GM18519 (cell line): ENCODE measurements at regions not wholly inside any gene's neighbourhood (a gene's known extent, or its start where the extent isn't known, plus 50 kb on each side); places are given as distances from the start of the nearest gene placed in this dataset.

ENCODE experiments used
- ATAC-seq: cut with Tn5 transposase; IDR thresholded peaks from one replicate; pipeline ENCODE4 v1.9.1; 2021; ENCODE audit warnings: mild to moderate bottlenecking, moderate library complexity; ENCODE audit not compliant: unreplicated experiment, low FRiP score

DNA sequence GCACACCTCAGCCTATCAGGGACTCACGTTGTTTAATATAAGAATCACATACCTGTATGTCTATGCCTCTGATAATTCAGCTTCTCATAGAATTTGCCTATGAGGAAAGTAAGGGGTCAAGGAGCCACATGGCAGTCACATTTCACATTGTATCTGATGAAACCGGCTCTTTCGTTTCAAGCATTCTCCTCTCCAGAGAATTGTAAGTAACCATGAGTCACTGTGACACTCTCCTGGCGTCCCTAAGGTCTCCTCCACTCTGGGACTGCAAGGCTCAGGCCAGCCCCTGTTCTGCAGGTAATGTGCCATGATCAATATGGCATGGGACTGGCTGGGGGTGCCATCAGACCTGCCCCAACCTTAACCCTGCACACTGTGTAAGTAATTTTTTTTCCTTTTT, 503.3 kb downstream of the COG6 start:
- ATAC-seq = no peak

DNA sequence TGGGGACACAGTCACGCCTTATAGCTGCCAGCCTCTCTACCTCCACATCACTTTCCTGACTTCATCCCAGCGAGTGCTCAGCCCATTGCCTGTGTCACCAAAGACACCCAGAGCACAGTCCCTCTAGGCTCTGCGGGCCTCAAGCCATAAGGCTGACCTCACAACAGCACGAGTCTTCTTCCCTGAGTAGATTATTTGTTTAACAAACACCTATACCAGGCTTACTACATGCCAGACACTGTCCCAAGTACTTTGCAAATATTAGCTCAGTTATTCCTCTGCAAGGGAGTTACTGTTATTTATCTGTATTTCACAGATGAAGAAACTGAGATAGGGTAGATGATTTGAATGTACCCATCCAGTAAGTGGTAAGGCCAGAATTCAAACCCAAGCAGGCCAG, 504.3 kb downstream of the COG6 start:
- ATAC-seq = no peak

DNA sequence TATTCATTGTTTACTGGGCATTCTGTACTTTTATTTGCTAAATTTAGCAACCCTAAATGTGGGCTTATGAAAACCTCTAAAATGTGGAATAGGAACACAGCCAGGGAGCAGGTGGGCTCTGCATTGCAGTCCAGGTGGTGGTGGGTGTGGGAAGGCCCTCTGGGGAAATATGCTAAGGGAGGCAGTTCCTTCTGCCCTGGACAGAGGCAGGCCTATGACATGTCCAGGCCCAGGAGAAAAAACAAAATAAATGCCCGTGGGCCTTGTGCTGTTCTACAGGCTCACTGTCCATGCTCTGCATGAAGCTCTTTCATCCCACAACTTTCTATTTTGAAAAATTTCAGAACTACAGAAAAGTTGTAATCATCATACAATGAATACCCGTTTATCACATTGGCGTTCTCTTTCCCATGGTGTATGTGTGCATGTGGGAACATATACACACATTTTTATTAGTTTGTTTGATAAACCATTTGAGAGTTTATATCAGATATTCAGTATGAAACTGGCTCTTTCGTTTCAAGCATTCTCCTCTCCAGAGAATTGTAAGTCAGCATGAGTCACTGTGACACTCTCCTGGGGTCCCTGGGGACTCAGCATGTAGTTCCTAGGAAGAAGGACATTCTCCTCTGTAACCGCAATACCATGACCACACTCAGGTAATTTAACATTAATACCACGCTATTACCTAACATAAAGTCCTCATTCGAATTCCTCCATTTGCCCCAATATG, 505.3 kb downstream of the COG6 start:
- ATAC-seq = no peak

DNA sequence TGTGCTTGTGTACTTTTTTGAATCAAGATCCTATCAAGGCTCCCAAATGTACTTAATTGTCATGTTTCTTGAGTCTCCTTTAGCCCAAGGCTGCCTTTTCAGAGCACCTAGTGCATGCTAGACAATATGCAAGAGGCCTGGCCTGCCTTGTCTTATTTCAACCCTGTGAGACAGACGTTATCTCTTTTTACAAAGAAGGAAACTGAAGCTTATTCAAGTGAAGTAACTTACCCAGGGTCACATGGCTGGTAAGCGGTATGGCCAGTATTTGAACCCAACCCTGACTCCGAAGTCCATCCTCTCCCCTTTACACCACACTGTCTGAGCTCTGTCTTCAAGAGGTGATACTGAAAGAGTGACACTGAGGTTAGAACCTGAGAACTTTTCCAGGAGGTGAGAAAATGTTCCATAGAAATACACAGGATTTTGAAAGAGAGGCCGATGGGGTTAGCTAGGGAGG, 505.1 kb downstream of the FOXO1 start:
- no peak for ATAC-seq

DNA sequence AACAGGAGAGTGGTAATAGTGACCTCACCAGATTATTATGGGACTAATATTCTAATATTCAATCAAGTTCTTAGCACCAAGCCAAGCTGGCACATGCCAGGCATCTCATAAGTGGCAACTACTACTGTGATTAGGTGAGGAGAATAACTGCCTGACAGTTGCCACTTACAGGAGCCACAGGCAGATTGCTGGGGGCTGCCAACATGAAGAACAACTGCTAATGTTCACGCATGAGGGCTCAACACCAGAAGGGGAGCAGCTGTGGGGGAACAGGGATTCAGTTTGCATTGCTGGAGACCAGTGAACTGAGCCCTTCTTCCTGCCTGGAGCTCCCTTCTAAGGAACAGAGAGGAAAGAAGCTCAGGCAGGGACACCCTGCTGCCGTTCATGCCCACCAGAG, 504.5 kb downstream of the FOXO1 start:
- no peak for ATAC-seq

GRCh38 chr13:40163066-40164000, 503.1 kb downstream of the FOXO1 start:
- ATAC-seq = no peak

- no peak for ATAC-seq
Measured at GRCh38 chr13:40164133-40164532, 502.3 kb downstream of the FOXO1 start.

- ATAC-seq = no peak
Measured at GRCh38 chr13:40165316-40165932, 501.0 kb downstream of the FOXO1 start.

GRCh38 chr13:40167327-40167726, 499.1 kb downstream of the FOXO1 start:
- ATAC-seq = no peak

GRCh38 chr13:40168425-40169166, 497.8 kb downstream of the FOXO1 start:
- no peak for ATAC-seq

GRCh38 chr13:40169476-40169875, 497.0 kb downstream of the FOXO1 start:
- ATAC-seq = no peak

DNA sequence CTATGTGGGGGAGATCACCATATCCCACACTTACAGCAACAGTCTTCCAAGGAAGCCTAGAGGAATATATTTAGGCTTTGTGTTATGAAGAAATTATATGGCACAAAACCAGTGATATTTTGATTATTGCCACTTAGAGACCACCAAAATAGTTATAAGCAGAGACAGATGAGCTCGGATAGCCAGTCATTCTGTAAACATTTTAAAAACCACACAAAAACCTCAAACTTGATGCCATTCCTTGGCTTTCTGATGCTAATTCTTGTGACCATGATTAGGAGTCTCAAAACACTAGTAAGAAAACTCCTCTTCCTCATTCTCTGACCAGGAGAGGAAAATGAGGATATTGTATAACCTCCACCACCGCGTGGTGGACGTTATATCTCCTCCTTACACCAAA, 496.4 kb downstream of the FOXO1 start:
- no peak for ATAC-seq

DNA sequence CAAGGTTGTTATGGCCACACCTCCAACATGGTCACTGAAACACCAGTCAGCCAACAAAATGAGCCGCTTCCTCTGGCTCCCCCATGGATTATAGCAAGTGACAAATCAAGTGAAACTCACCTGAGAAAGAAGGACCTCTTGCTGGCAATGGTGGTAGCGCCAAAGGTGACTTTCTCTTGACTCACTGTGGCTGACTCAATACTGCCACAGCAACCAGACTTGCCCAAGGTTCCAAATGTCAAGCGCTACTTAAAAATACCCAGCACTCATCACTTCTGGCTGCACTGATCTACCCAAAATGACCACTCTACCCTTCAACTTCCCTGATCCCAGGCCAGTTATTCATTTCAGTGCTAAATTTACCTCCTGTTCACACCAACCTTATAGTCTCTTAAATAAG, 495.5 kb downstream of the FOXO1 start:
- no peak for ATAC-seq

- no peak for ATAC-seq
Measured at GRCh38 chr13:40171566-40171965, 494.9 kb downstream of the FOXO1 start.

GRCh38 chr13:40172149-40172591, 494.3 kb downstream of the FOXO1 start:
- ATAC-seq = no peak

- no peak for ATAC-seq
Measured at GRCh38 chr13:40172878-40173277, 493.6 kb downstream of the FOXO1 start.

GRCh38 chr13:40175639-40176038, 490.8 kb downstream of the FOXO1 start:
- ATAC-seq = no peak

- no peak for ATAC-seq
Measured at GRCh38 chr13:40176242-40176641, 490.2 kb downstream of the FOXO1 start.

GRCh38 chr13:40178130-40178529, 488.3 kb downstream of the FOXO1 start:
- no peak for ATAC-seq
